H9 (cell line): ENCODE measurements at regions not wholly inside any gene's neighbourhood (a gene's known extent, or its start where the extent isn't known, plus 50 kb on each side); places are given as distances from the start of the nearest gene placed in this dataset.

Experiments used
- DNase-seq: peaks from one replicate; pipeline ENCODE4 v3.0.0-alpha.2; 2017
- H2AFZ ChIP-seq: one replicate; pipeline ENCODE4 v1.6.1; 2013; ENCODE audit warnings: mild to moderate bottlenecking, low read length, control low read depth, moderate library complexity
- H2AK5ac ChIP-seq: 2 replicates; pipeline ENCODE4 v1.6.1; 2013; ENCODE audit warnings: low read length, control low read depth, mixed read lengths; ENCODE audit not compliant: insufficient read length
- H2BK120ac ChIP-seq: one replicate; pipeline ENCODE4 v1.6.1; 2013; ENCODE audit warnings: low read depth, mild to moderate bottlenecking, low read length, control low read depth, inconsistent platforms; ENCODE audit not compliant: poor library complexity, severe bottlenecking
- H2BK12ac ChIP-seq: 2 replicates; pipeline ENCODE4 v1.6.1; 2013; ENCODE audit warnings: low read length, control low read depth, mixed read lengths, low read depth; ENCODE audit not compliant: insufficient read length
- H2BK15ac ChIP-seq: 2 replicates; pipeline ENCODE4 v1.6.1; 2013; ENCODE audit warnings: low read depth, low read length, control low read depth
- H2BK20ac ChIP-seq: one replicate; pipeline ENCODE4 v1.6.1; 2013; ENCODE audit warnings: low read depth, mild to moderate bottlenecking, low read length, control low read depth, inconsistent platforms; ENCODE audit not compliant: poor library complexity, severe bottlenecking
- H2BK5ac ChIP-seq: 2 replicates; pipeline ENCODE4 v1.6.1; 2013; ENCODE audit warnings: low read length, control low read depth, mixed read lengths; ENCODE audit not compliant: insufficient read length
- H3K14ac ChIP-seq: 2 replicates; pipeline ENCODE4 v1.6.1; 2013; ENCODE audit warnings: low read length, control low read depth; ENCODE audit not compliant: insufficient read depth
- H3K18ac ChIP-seq: 2 replicates; pipeline ENCODE4 v1.6.1; 2013; ENCODE audit warnings: low read depth, mild to moderate bottlenecking, mixed read lengths, low read length, control low read depth; ENCODE audit not compliant: insufficient read length
- H3K23ac ChIP-seq: 2 replicates; pipeline ENCODE4 v1.6.1; 2013; ENCODE audit warnings: low read length, control low read depth, mixed read lengths, low read depth; ENCODE audit not compliant: insufficient read length
- H3K23me2 ChIP-seq: 2 replicates; pipeline ENCODE4 v1.6.1; 2013; ENCODE audit warnings: low read depth, mild to moderate bottlenecking, mixed read lengths, low read length, control low read depth; ENCODE audit not compliant: insufficient read length, poor library complexity, severe bottlenecking
- H3K27ac ChIP-seq: 2 replicates; pipeline ENCODE4 v1.5.1; 2013; ENCODE audit warnings: low read length, control low read depth, mixed read lengths, low read depth; ENCODE audit not compliant: insufficient read length
- H3K27me3 ChIP-seq: 2 replicates; pipeline ENCODE4 v1.6.1; 2013; ENCODE audit warnings: low read length, control low read depth, inconsistent platforms; ENCODE audit not compliant: insufficient read depth
- H3K4ac ChIP-seq: 2 replicates; pipeline ENCODE4 v1.6.1; 2013; ENCODE audit warnings: low read depth, mild to moderate bottlenecking, control low read depth, inconsistent platforms, low read length, moderate library complexity
- H3K4me1 ChIP-seq: 2 replicates; pipeline ENCODE4 v1.6.1; 2013; ENCODE audit warnings: low read length, control low read depth, inconsistent platforms; ENCODE audit not compliant: insufficient read depth
- H3K4me2 ChIP-seq: 2 replicates; pipeline ENCODE4 v1.6.1; 2013; ENCODE audit warnings: low read length, control low read depth, mixed read lengths; ENCODE audit not compliant: insufficient read length, insufficient read depth
- H3K56ac ChIP-seq: 2 replicates; pipeline ENCODE4 v1.6.1; 2013; ENCODE audit warnings: low read depth, mild to moderate bottlenecking, mixed read lengths, low read length, control low read depth; ENCODE audit not compliant: insufficient read length
- H3K79me1 ChIP-seq: 2 replicates; pipeline ENCODE4 v1.6.1; 2013; ENCODE audit warnings: low read depth, mild to moderate bottlenecking, moderate library complexity, low read length, control low read depth, inconsistent platforms; ENCODE audit not compliant: insufficient read depth, poor library complexity, severe bottlenecking
- H3K79me2 ChIP-seq: 2 replicates; pipeline ENCODE4 v1.6.1; 2013; ENCODE audit warnings: low read length, control low read depth, inconsistent platforms; ENCODE audit not compliant: insufficient read depth
- H3K9ac ChIP-seq: 2 replicates; pipeline ENCODE4 v1.6.1; 2013; ENCODE audit warnings: low read length, control low read depth, mixed read lengths; ENCODE audit not compliant: insufficient read length; ENCODE audit errors: extremely low read depth
- H3K9me3 ChIP-seq: one replicate; pipeline ENCODE4 v1.6.1; 2013; ENCODE audit warnings: low read depth, low read length, inconsistent platforms; ENCODE audit not compliant: control insufficient read depth
- H3T11ph ChIP-seq: one replicate; pipeline ENCODE4 v1.6.1; 2013; ENCODE audit warnings: mild to moderate bottlenecking, low read length, control low read depth, inconsistent platforms
- H4K20me1 ChIP-seq: one replicate; pipeline ENCODE4 v1.6.1; 2013; ENCODE audit not compliant: control insufficient read depth, insufficient read length, insufficient read depth
- H4K5ac ChIP-seq: 2 replicates; pipeline ENCODE4 v1.6.1; 2013; ENCODE audit warnings: low read depth, mild to moderate bottlenecking, mixed read lengths, low read length, control low read depth; ENCODE audit not compliant: insufficient read length
- H4K8ac ChIP-seq: replicated peaks from 2 replicates; pipeline ENCODE4 v1.6.1; 2013; ENCODE audit warnings: low read length, control low read depth, mixed read lengths, low read depth; ENCODE audit not compliant: insufficient read length
- H4K91ac ChIP-seq: 2 replicates; pipeline ENCODE4 v1.6.1; 2013; ENCODE audit warnings: low read depth, mild to moderate bottlenecking, moderate library complexity, mixed read lengths, low read length, control low read depth; ENCODE audit not compliant: insufficient read length
- H3K27ac Mint-ChIP-seq, 3 experiments: 2 replicates in 2 of 3; 3 replicates in 1 of 3; pipeline ENCODE4 v1.8.0; 2020 to 2021; ENCODE audit warnings: mixed read lengths in 3 of 3, mild to moderate bottlenecking in 1 of 3, moderate library complexity in 1 of 3
- H3K27me3 Mint-ChIP-seq: 2 replicates; pipeline ENCODE4 v1.8.0; 2021; ENCODE audit warnings: low read depth, mild to moderate bottlenecking, moderate library complexity, mixed read lengths
- H3K36me3 Mint-ChIP-seq, 3 experiments: 2 replicates in 2 of 3; 3 replicates in 1 of 3; pipeline ENCODE4 v1.8.0; 2020 to 2021; ENCODE audit warnings: low read depth in 3 of 3, mixed read lengths in 3 of 3; ENCODE audit not compliant: insufficient read depth in 1 of 3
- H3K4me1 Mint-ChIP-seq, 2 experiments: 2 replicates each; pipeline ENCODE4 v1.8.0; 2020; ENCODE audit warnings: mixed read lengths in 2 of 2
- H3K4me3 Mint-ChIP-seq, 2 experiments: 2 replicates in 1 of 2; 3 replicates in 1 of 2; pipeline ENCODE4 v1.8.0; 2020 to 2021; ENCODE audit warnings: mild to moderate bottlenecking in 2 of 2, mixed read lengths in 2 of 2, moderate library complexity in 1 of 2
- H3K9me3 Mint-ChIP-seq, 2 experiments: 2 replicates in 1 of 2; 3 replicates in 1 of 2; pipeline ENCODE4 v1.8.0; 2020; ENCODE audit warnings: mild to moderate bottlenecking in 2 of 2, mixed read lengths in 2 of 2, moderate library complexity in 1 of 2
- CTCF ChIP-seq: fragments of 200-600 bp; sonication (generic); conservative IDR thresholded peaks from 3 replicates; pipeline ENCODE4 v1.8.0; 2021; ENCODE audit warnings: antibody characterized with exemption, mild to moderate bottlenecking
- WGBS: extraction: QIAGEN DNeasy Blood & Tissue Kit; methylation state at CpG from one replicate; pipeline ENCODE4 v1.1.7; 2013; ENCODE audit warnings: missing lambda C conversion rate, low lambda C conversion rate, mixed read lengths; ENCODE audit not compliant: insufficient read length; ENCODE audit errors: extremely low coverage; 5-methylcytosine and 5-hydroxymethylcytosine counted together

GRCh38 chr10:9828110-9828509, 1189.6 kb upstream of the CELF2 start:
- no peaks in the 10 kb centered on the region for H3K79me1 ChIP-seq
- peaks cover 3% of the 10 kb centered on the region; the same call in 1 of the 2 replicates for H3K4me1 ChIP-seq
- no peak overlapping the region for H2BK20ac ChIP-seq
- H3K27ac ChIP-seq: no peak overlapping the region
- H3K18ac ChIP-seq: no peak overlapping the region
- H2AK5ac ChIP-seq: no peak overlapping the region
- Mint-ChIP-seq H3K9me3 (no peaks in the 10 kb centered on the region), H3K4me1 (peaks cover 6 to 7% of the 10 kb centered on the region in 2 experiments; a peak in 2 of 4 replicates), H3K4me3 (no peak overlapping the region), H3K27ac (no peak overlapping the region), H3K27me3 (no peaks in the 10 kb centered on the region), H3K36me3 (no peaks in the 10 kb centered on the region)
- H3K27me3 ChIP-seq: no peaks in the 10 kb centered on the region
- H3K9ac ChIP-seq: no peak overlapping the region
- no peak overlapping the region for H3T11ph ChIP-seq
- no peak overlapping the region for H2BK12ac ChIP-seq
- H3K79me2 ChIP-seq: no peaks in the 10 kb centered on the region
- H3K4me2 ChIP-seq: no peak overlapping the region
- no peak overlapping the region for H3K14ac ChIP-seq
- no peak for TF ChIP-seq CTCF
- no peaks in the 10 kb centered on the region for H3K9me3 ChIP-seq
- H2BK120ac ChIP-seq: no peak overlapping the region
- no peak overlapping the region for H4K91ac ChIP-seq
- 100% methylated on average over 1 of the region's 4 CpGs for WGBS
- no peak overlapping the region for H2BK15ac ChIP-seq
- no peaks in the 10 kb centered on the region for H3K23me2 ChIP-seq
- H2BK5ac ChIP-seq: no peak overlapping the region
- no peak overlapping the region for H3K56ac ChIP-seq
- H4K20me1 ChIP-seq: no peaks in the 10 kb centered on the region
- no peak overlapping the region for H2AFZ ChIP-seq
- H4K8ac ChIP-seq: no peak overlapping the region
- H3K4ac ChIP-seq: no peak overlapping the region
- no peak overlapping the region for H4K5ac ChIP-seq
- DNase-seq: no peak
- H3K23ac ChIP-seq: no peak overlapping the region
